Hematopoietic multipotent progenitor cell treated with erythropoietin and hydrocortisone succinate and interleukin-3 and kit ligand, for 8 days (in vitro differentiated cells): ENCODE measurements at regions not wholly inside any gene's neighbourhood (a gene's known extent, or its start where the extent isn't known, plus 50 kb on each side); places are given as distances from the start of the nearest gene placed in this dataset.

Experiments used
- DNase-seq: peaks from one replicate; pipeline ENCODE4 v3.0.0-alpha.2; 2015

GRCh38 chr13:50586414-50587083 lies 256.9 kb downstream of the DLEU7 start:
- DNase-seq: no peak

- no peak for DNase-seq
Measured at GRCh38 chr13:50587115-50587514, 256.4 kb downstream of the DLEU7 start.

GRCh38 chr13:50587645-50588373 lies 255.7 kb downstream of the DLEU7 start:
- no peak for DNase-seq

- no peak for DNase-seq
Measured at GRCh38 chr13:50588491-50589130, 254.9 kb downstream of the DLEU7 start.

GRCh38 chr13:50589139-50589538 lies 254.4 kb downstream of the DLEU7 start:
- no peak for DNase-seq

- DNase-seq: no peak
Measured at GRCh38 chr13:50589651-50590054, 253.8 kb downstream of the DLEU7 start.

GRCh38 chr13:50592412-50593155 lies 250.9 kb downstream of the DLEU7 start:
- DNase-seq: no peak

GRCh38 chr13:50593207-50593606 lies 250.3 kb downstream of the DLEU7 start:
- DNase-seq: no peak

- no peak for DNase-seq
Measured at GRCh38 chr13:50594276-50595051, 249.0 kb downstream of the DLEU7 start.

- no peak for DNase-seq
Measured at GRCh38 chr13:50595196-50595595, 248.3 kb downstream of the DLEU7 start.

GRCh38 chr13:50596156-50596555 lies 247.3 kb downstream of the DLEU7 start:
- no peak for DNase-seq

- no peak for DNase-seq
Measured at GRCh38 chr13:50596776-50597203, 246.7 kb downstream of the DLEU7 start.

- DNase-seq: no peak
Measured at GRCh38 chr13:50598338-50598737, 245.2 kb downstream of the DLEU7 start.

- DNase-seq: no peak
Measured at GRCh38 chr13:50599046-50599445, 244.4 kb downstream of the DLEU7 start.

GRCh38 chr13:50599927-50600326 lies 243.6 kb downstream of the DLEU7 start:
- DNase-seq: peak; percentile 30

- DNase-seq: no peak
Measured at GRCh38 chr13:50608370-50608769, 235.1 kb downstream of the DLEU7 start.

- DNase-seq: no peak
Measured at GRCh38 chr13:50609011-50609410, 234.5 kb downstream of the DLEU7 start.

GRCh38 chr13:50610238-50610637 lies 233.3 kb downstream of the DLEU7 start:
- no peak for DNase-seq

- peak; percentile 67 for DNase-seq
Measured at GRCh38 chr13:50611117-50611781, 232.2 kb downstream of the DLEU7 start.

- peak; percentile 39 for DNase-seq
Measured at GRCh38 chr13:50612717-50613116, 230.8 kb downstream of the DLEU7 start.

- peak; percentile 99 for DNase-seq
Measured at GRCh38 chr13:50613356-50613831, 230.1 kb downstream of the DLEU7 start.

- no peak for DNase-seq
Measured at GRCh38 chr13:50615234-50615633, 228.3 kb downstream of the DLEU7 start.
